Dendritic cell treated with granulocyte-macrophage colony-stimulating factor and Interleukin-4, amounts not matched to agents 40 ng/mL and 50 ng/mL, for 4 days (primary cell): ENCODE measurements at regions not wholly inside any gene's neighbourhood (a gene's known extent, or its start where the extent isn't known, plus 50 kb on each side); places are given as distances from the start of the nearest gene placed in this dataset.
"Not testable (repeated sequence)": the region's sequence is repeated elsewhere in the genome, so short reads cannot be mapped to it uniquely, and the experiment has no call there.

Source experiments
- H3K27ac Mint-ChIP-seq: one replicate; pipeline ENCODE4 v1.8.0; 2022; ENCODE audit warnings: mild to moderate bottlenecking, mixed read lengths
- H3K27me3 Mint-ChIP-seq: one replicate; pipeline ENCODE4 v1.8.0; 2022; ENCODE audit warnings: mild to moderate bottlenecking, mixed read lengths
- H3K36me3 Mint-ChIP-seq: one replicate; pipeline ENCODE4 v1.8.0; 2022; ENCODE audit warnings: low read depth, mixed read lengths
- H3K4me1 Mint-ChIP-seq: one replicate; pipeline ENCODE4 v1.8.0; 2022; ENCODE audit warnings: low read depth, mixed read lengths
- H3K4me3 Mint-ChIP-seq: one replicate; pipeline ENCODE4 v1.8.0; 2022; ENCODE audit warnings: mild to moderate bottlenecking, moderate library complexity, mixed read lengths
- H3K9me3 Mint-ChIP-seq: one replicate; pipeline ENCODE4 v1.8.0; 2022; ENCODE audit warnings: mixed read lengths
- intact Hi-C: fragments of 100-400 bp; cut with micrococcal nuclease; formaldehyde crosslinking; loops from one replicate; pipeline ENCODE4 v1.15.0; 2022

DNA sequence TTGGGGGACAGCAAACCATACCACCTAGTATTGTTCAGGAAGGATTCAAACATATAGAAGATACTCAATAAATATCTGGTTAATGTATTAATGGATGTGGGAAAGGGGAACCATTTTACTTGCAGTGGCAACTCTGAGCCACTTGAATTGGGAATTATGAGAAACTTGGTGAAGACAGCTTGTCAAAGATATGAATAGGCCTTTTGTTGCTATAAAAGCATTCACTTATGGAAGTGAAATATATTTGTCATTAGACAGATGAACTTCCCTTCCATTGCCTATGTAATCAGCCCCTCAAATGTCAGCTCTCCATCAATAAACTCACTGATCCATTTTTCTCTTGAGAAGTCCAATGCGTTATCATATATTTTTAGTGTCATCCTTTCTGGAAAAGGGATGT is 56.1 kb downstream of the GPR85 start:
- no peaks in the 10 kb centered on the region for H3K27me3 Mint-ChIP-seq
- H3K9me3 Mint-ChIP-seq = no peaks in the 10 kb centered on the region
- no peaks in the 10 kb centered on the region for H3K36me3 Mint-ChIP-seq
- H3K4me1 Mint-ChIP-seq = no peaks in the 10 kb centered on the region
- intact Hi-C loops = no loop called here
- no peak overlapping the region for H3K4me3 Mint-ChIP-seq
- no peak overlapping the region for H3K27ac Mint-ChIP-seq

DNA sequence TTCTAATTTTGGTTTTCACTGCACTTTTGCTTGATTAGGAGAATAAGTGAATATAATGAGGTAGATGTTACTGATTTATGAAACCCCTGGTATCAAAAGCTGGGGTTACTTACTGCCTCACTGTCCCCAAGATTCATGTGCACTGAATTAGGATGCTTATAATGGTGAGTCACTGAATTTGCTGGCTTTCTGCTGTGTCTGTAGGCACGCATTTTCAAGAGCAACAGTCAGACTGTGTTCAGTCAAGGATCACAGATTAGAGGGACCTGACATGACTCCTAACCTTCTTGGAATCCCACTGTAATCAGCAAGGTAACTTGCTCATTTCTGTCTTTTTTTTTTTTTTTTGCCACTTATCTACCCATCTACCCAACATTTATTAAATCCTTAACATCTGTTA is 59.7 kb downstream of the GPR85 start:
- H3K27ac Mint-ChIP-seq = no peak overlapping the region
- H3K27me3 Mint-ChIP-seq = no peaks in the 10 kb centered on the region
- no peaks in the 10 kb centered on the region for H3K4me1 Mint-ChIP-seq
- no peak overlapping the region for H3K4me3 Mint-ChIP-seq
- no peaks in the 10 kb centered on the region for H3K36me3 Mint-ChIP-seq
- intact Hi-C loops = no loop called here
- no peaks in the 10 kb centered on the region for H3K9me3 Mint-ChIP-seq

DNA sequence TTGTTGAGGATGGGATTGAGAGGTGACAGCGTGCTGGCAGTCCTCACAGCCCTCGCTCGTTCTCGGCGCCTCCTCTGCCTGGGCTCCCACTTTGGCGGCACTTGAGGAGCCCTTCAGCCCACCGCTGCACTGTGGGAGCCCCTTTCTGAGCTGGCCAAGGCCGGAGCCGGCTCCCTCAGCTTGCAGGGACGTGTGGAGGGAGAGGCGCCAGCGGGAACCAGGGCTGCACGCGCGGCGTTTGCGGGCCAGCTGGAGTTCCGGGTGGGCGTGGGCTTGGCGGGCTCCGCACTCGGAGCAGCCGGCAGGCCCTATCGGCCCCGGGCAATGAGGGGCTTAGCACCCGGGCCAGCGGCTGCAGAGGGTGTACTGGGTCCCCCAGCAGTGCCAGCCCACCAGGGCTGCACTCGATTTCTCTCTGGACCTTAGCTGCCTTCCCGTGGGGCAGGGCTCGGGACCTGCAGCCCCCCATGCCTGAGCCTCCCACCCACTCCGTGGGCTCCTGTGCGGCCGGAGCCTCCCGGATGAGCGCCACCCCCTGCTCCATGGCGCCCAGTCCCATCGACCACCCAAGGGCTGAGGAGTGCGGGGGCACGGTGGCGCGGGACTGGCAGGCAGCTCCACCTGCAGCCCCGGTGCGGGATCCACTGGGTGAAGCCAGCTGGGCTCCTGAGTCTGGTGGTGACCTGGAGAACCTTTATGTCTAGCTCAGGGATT is 69.3 kb downstream of the GPR85 start:
- intact Hi-C loops = loop anchor here (5.0 kb wide), 1 partner anchor 270 kb away; no protein-coding TSS in a partner anchor
- H3K27me3 Mint-ChIP-seq, H3K36me3 Mint-ChIP-seq, H3K27ac Mint-ChIP-seq, H3K9me3 Mint-ChIP-seq, H3K4me3 Mint-ChIP-seq, H3K4me1 Mint-ChIP-seq: not testable (repeated sequence)

DNA sequence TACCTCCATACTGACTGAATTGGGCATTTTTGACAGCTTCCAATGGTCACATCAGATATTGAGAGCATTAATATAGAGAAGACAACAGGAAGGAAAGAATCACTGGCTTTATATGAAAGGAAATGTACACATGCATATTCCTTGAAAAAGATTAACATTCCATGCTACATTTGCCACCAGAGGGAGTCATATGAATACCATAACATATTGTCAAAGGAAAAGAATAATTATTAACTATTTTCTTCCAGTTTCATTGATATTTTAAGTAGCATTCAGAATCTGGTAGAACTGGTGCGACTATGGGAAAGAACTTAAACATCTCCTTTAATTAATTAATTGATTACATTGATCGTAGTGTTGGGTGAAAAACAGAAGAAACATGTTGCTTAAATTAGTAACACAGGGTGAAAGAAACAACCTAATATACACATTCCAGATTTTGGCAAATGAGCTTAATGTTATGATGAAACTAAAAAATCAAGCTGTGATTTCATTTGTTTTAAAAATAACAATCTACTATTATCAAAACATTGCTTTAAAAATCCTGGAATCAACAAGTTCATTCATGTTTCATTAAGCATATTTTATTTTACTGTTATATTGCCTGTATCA is 71.5 kb downstream of the GPR85 start:
- Mint-ChIP-seq H3K4me1 (no peaks in the 10 kb centered on the region), H3K9me3 (no peaks in the 10 kb centered on the region), H3K27me3 (no peaks in the 10 kb centered on the region), H3K27ac (no peak overlapping the region), H3K36me3 (no peaks in the 10 kb centered on the region), H3K4me3 (no peak overlapping the region)
- intact Hi-C loops = loop anchor here (1.0 to 5.0 kb wide), 2 partner anchors 272 to 406 kb away; no protein-coding TSS in a partner anchor

DNA sequence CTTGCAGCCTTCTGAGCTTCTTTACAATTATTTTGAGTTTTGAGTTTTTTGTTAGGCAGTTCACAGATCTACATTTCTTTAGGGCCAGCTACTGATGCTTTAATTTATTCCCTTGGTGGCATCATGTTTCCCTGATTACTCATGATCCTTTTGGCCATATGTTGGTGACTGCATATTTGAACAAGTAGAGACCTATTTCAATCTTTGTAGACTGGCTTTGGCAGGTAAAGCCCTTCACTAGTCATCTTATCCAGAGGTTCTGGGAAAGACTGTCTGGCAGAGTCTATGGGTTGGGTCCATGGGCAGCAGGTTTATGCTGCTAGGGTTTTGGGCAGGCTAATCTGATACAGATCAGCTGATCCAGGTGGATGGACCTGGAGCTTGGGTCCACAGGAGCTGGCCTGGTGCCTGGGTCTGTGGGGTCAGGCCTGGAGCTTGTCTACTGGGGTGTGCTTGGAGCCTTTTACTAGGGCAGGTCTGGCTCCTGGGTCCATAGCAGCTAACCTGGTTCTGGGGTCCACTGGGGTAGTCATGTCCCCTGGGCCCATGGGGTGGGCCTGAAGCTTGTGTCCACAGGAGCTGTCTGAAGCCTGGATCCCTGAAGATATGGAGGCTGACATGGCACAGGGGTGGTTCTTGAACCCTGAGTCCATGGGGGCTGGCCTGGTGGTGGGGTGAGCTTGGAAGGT is 72.7 kb downstream of the GPR85 start:
- no peak overlapping the region for H3K27ac Mint-ChIP-seq
- H3K27me3 Mint-ChIP-seq = no peaks in the 10 kb centered on the region
- H3K4me1 Mint-ChIP-seq = no peaks in the 10 kb centered on the region
- no peaks in the 10 kb centered on the region for H3K36me3 Mint-ChIP-seq
- no peak overlapping the region for H3K4me3 Mint-ChIP-seq
- intact Hi-C loops = no loop called here
- no peaks in the 10 kb centered on the region for H3K9me3 Mint-ChIP-seq

DNA sequence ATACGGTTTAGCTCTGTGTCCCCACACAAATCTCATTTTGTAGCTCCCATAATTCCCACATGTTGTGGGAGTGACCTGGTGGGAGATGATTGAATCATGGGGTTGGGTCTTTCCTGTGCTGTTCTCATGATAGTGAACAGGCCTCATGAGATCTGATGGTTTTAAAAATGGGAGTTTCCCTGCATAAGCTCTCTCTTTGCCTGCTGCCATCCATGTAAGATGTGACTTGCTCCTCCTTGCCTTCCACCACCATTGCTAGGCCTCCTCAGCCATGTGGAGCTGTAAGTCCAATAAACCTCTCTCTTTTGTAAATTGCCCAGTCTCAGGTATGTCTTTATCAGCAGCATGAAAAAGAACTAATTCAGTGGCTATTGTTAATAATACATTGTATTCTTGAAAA is 73.8 kb downstream of the GPR85 start:
- H3K36me3 Mint-ChIP-seq, H3K4me1 Mint-ChIP-seq, intact Hi-C loops: not testable (repeated sequence)

DNA sequence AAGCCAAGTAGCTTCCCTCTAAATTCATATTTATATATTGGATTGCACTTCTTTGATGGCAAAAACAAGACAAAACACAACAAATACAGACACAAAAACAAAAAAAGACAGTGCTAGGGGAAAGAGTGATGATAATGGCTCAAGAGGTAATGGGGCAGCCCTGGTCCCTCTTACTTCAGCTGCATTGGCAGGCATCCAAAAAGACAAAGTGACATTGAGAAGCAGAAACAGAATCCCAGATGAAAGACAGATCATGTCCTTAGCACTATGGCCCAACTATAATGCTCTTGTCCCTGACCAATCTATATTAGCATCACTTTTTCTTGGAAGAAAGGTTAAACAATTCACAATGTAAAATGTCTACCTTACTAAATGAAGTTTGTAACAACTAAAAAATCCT is 76.2 kb downstream of the GPR85 start:
- H3K27ac Mint-ChIP-seq = no peak overlapping the region
- H3K27me3 Mint-ChIP-seq = no peaks in the 10 kb centered on the region
- no peaks in the 10 kb centered on the region for H3K9me3 Mint-ChIP-seq
- H3K4me1 Mint-ChIP-seq = no peaks in the 10 kb centered on the region
- H3K36me3 Mint-ChIP-seq = no peaks in the 10 kb centered on the region
- intact Hi-C loops = no loop called here
- H3K4me3 Mint-ChIP-seq = no peak overlapping the region

More for the DNA sequence above, 73.8 kb downstream of the GPR85 start:
- H3K9me3 Mint-ChIP-seq, H3K27ac Mint-ChIP-seq, H3K4me3 Mint-ChIP-seq, H3K27me3 Mint-ChIP-seq: not testable (repeated sequence)

DNA sequence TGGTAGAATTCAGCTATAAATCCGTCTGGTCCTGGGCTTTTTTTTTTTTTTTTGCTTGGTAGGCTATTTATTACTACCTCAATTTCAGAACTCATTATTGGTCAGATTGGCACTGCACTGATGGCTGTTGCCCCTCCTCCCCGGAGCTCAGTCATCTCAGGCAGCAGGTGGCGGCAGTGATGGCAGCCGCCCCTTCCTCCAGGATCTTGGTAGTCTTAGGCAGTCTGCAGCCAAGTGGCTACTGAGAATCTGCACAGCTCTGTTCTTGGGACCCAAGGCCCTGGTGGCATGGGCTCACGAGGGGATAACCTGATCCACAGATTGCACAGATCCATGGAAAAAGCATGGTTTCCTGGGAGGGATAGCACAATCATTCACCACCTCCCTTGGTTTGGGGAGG is 77.9 kb downstream of the GPR85 start:
- no peak overlapping the region for H3K27ac Mint-ChIP-seq
- H3K4me3 Mint-ChIP-seq = no peak overlapping the region
- no peaks in the 10 kb centered on the region for H3K36me3 Mint-ChIP-seq
- intact Hi-C loops = no loop called here
- H3K27me3 Mint-ChIP-seq = no peaks in the 10 kb centered on the region
- H3K9me3 Mint-ChIP-seq = no peaks in the 10 kb centered on the region
- H3K4me1 Mint-ChIP-seq = no peaks in the 10 kb centered on the region

DNA sequence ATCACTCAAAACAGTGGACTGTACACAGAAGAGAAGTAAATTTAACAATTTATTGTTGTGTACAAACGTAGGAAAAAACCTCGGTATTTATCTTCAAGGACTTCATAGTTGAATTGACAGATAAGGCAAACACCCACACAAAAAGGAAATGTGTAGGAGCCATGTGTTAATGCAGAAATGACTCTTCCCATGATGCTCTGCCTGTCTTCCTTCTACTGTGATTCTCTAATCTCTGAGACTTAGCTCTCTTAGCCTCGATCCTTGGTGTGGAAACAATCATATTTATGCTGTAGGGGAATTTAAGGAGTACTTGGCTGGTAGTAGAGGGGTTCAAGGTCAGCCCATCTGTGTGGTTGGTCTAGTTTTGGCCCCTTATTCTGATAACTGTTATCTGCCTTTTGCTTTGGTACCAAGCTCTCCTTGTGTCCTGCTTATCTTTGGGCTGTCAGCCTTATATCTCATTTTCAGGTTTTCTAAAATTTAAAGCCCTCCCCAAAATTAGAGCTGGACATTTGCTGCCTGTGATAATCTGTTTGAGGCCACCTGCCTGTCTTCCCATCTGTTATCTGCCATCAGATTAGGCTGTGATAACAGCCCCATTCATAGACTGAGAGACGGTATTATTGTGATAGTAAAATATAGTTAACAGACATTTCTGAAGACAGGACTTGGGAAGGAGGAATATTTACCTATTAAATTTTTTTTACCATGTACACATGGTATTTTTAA is 81.7 kb downstream of the GPR85 start:
- Mint-ChIP-seq H3K27me3 (no peaks in the 10 kb centered on the region), H3K4me1 (no peaks in the 10 kb centered on the region), H3K9me3 (no peaks in the 10 kb centered on the region), H3K4me3 (no peak overlapping the region), H3K36me3 (no peaks in the 10 kb centered on the region), H3K27ac (no peak overlapping the region)
- intact Hi-C loops = no loop called here

DNA sequence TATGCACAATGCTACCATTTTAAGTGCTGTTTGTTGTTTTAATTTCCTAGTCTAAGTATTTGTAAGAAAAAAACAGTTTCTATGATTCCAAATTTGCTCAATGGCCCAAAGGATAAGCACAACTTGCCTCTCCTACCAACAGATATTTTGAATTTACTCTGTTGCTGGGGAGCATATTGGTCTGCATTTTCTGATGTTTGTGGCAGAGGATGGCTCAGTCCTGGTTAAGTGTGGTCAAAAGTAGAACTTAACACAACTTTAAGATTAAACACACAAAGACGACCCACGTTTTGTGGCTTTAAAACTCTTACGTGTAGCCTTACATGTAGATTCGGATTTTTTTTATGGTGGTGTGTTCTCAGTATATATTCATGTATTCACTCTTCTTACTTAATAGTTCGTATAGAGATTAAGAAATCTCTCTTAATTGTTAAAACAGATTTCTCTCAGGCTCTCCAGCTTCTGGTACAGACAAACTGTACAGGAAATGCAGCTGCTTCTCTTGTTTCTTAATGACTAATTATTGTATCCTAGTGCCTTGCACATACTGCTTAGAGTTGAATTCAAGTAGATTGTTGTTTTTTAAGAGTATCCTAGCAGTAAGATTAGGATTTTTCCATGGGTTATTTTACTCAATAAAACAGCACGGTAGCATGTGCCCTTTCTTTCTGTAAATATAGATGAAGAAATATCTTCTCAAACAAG is 86.2 kb downstream of the GPR85 start:
- no peaks in the 10 kb centered on the region for H3K4me1 Mint-ChIP-seq
- no peak overlapping the region for H3K27ac Mint-ChIP-seq
- H3K36me3 Mint-ChIP-seq = no peaks in the 10 kb centered on the region
- H3K9me3 Mint-ChIP-seq = no peaks in the 10 kb centered on the region
- no peaks in the 10 kb centered on the region for H3K27me3 Mint-ChIP-seq
- no peak overlapping the region for H3K4me3 Mint-ChIP-seq
- intact Hi-C loops = no loop called here

DNA sequence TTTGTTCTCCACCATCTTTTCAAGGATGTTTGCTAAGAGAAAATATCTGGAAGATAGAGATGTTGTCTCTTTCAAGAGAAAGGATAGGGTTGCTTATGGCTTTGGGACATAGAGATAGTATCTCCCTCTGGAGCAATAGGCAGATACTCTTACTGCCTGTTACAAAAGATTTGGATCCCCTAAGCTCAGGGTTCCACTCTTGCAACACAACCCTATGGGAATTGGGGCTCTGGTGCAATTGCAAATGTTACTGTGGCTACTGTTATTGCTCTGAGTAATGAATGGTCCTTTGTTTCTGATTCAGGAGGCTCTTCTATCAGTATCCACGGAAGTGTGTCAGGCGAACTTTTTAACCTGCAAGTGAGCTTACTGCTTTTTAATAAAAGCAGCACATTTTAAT is 88.8 kb downstream of the GPR85 start:
- Mint-ChIP-seq H3K4me1 (no peaks in the 10 kb centered on the region), H3K27me3 (no peaks in the 10 kb centered on the region), H3K9me3 (no peaks in the 10 kb centered on the region), H3K27ac (no peak overlapping the region), H3K4me3 (no peak overlapping the region), H3K36me3 (no peaks in the 10 kb centered on the region)
- intact Hi-C loops = no loop called here

DNA sequence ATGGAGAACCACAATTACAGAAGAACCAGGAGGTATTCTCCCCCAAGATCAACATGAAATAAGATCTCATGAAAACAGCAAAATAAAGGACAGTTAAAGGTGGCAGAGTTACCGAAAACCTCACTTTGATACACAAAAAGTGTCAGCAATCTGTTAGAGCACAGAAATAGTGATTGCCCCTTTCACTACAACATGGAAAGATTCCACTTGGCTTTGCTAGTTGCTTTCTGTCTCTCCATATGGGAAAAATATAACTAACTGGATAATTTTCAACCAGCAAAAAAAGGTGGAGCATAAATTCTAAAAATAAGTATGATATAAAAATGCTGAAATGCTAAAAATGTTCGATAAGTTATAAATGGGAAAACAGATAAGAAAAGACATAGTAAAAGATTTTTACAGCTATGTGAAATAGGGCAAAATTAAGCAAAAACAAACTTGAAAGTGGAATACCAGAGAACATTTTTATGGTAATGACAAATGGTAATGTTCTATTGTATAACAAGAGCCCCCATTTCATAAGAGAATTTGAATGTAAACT is 90.2 kb downstream of the GPR85 start:
- Mint-ChIP-seq H3K27ac (no peak overlapping the region), H3K36me3 (no peaks in the 10 kb centered on the region), H3K9me3 (no peaks in the 10 kb centered on the region), H3K4me3 (no peak overlapping the region), H3K27me3 (no peaks in the 10 kb centered on the region), H3K4me1 (no peaks in the 10 kb centered on the region)
- intact Hi-C loops = no loop called here

DNA sequence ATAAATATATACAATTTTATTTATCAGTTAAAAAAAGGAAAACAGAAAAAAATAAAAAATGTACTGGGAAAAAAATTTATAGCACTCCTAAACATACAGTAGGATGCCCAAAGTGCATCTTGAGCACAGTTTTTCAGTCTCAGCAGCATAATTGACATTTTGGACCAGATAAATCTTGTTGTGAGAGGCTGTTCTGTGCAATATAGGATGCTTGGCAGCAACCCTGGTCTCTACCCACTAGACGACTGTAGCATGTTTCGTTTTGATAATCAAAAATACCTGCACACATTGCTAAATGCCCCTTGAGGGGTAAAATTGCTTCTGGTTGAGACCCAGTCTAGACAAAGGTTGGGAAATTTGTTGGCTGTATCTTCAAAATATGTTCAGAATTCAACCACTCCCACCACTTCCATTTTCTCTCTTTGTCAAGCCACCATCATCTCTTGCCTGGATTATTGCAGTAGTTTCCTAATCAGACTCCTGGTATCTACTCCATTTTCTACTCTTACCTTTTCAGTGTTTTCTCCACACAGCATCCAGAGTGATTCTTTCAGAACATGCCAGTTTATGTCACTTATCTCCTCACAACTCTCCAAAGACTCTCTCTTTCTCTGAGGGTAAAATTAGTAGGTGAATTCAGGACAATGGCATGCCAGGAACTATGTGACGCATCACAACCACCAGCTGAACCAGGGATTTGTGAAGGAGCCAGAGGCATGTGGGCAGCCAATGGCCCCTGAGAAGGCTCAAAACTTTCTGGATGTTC is 91.4 kb downstream of the GPR85 start:
- Mint-ChIP-seq H3K27ac (no peak overlapping the region), H3K4me1 (peaks cover 5% of the 10 kb centered on the region), H3K27me3 (no peaks in the 10 kb centered on the region), H3K9me3 (no peaks in the 10 kb centered on the region), H3K4me3 (no peak overlapping the region), H3K36me3 (no peaks in the 10 kb centered on the region)
- intact Hi-C loops = no loop called here
